ENCODE measurements at regions not wholly inside any gene's neighbourhood (a gene's known extent, or its start where the extent isn't known, plus 50 kb on each side); places are given as distances from the start of the nearest gene placed in this dataset.

- H2AFZ ChIP-seq (ENCODE audit: insufficient read depth, low read length, poor library complexity) = no peak overlapping the region
- no peak overlapping the region for H2BK5ac ChIP-seq (ENCODE audit: low read depth, low read length, poor library complexity)
- no peaks in the 10 kb centered on the region for H3K9me3 ChIP-seq (ENCODE audit: insufficient read depth, low read depth, low read length)
- WGBS (ENCODE audit: extremely low coverage, insufficient coverage, insufficient read length) = no CpG with 5 or more reads among the region's 6 CpGs
- no peak for DNase-seq
- no peaks in the 10 kb centered on the region for H3K36me3 ChIP-seq (ENCODE audit: control insufficient read depth in 1 of 2, insufficient read depth in 2 of 2, low read length in 2 of 2)
- H3K27me3 ChIP-seq (ENCODE audit: insufficient read depth, low read length) = no peaks in the 10 kb centered on the region
- H2BK12ac ChIP-seq (ENCODE audit: low read length) = no peak overlapping the region
- H3K4me1 ChIP-seq (ENCODE audit: control insufficient read depth in 1 of 2, insufficient read depth in 2 of 2, low read length in 2 of 2) = no peaks in the 10 kb centered on the region
- H3K4ac ChIP-seq (ENCODE audit: low read depth, low read length) = no peak overlapping the region
- no peak overlapping the region for H3K27ac ChIP-seq (ENCODE audit: low read depth, low read length)
- H3K9ac ChIP-seq (ENCODE audit: low read length) = no peak overlapping the region
- H3K14ac ChIP-seq (ENCODE audit: low read length) = no peak overlapping the region
- no peak overlapping the region for H2AK5ac ChIP-seq (ENCODE audit: low read length)
- no peak overlapping the region for H2BK120ac ChIP-seq (ENCODE audit: insufficient read depth, low read length, poor library complexity)
- no peak overlapping the region for H4K91ac ChIP-seq (ENCODE audit: low read depth, low read length)
- no peak overlapping the region for H3K4me2 ChIP-seq (ENCODE audit: low read length)
- H4K8ac ChIP-seq (ENCODE audit: low read depth, low read length) = no peak overlapping the region
- no peak overlapping the region for H3K23ac ChIP-seq (ENCODE audit: low read length)
- no peaks in the 10 kb centered on the region for H3K79me2 ChIP-seq (ENCODE audit: control insufficient read depth, insufficient read depth, low read length, poor library complexity)
- no peak overlapping the region for H3K4me3 ChIP-seq (ENCODE audit: low read depth, low read length)
- H4K12ac ChIP-seq (ENCODE audit: low read depth, low read length) = no peak overlapping the region
- no peaks in the 10 kb centered on the region for H3K79me1 ChIP-seq (ENCODE audit: low read length)
- H3K18ac ChIP-seq (ENCODE audit: low read length) = no peak overlapping the region
Measured at GRCh38 chr16:74215249-74215648, 81.4 kb upstream of the PSMD7 start.

GRCh38 chr16:74213372-74213771 lies 83.2 kb upstream of the PSMD7 start:
- Histone ChIP-seq H3K4ac (ENCODE audit: low read depth, low read length) (no peak overlapping the region), H3K4me1 (ENCODE audit: control insufficient read depth in 1 of 2, insufficient read depth in 2 of 2, low read length in 2 of 2) (no peaks in the 10 kb centered on the region), H4K8ac (ENCODE audit: low read depth, low read length) (no peak overlapping the region), H3K4me2 (ENCODE audit: low read length) (no peak overlapping the region), H4K12ac (ENCODE audit: low read depth, low read length) (no peak overlapping the region), H3K9me3 (ENCODE audit: insufficient read depth, low read depth, low read length) (no peaks in the 10 kb centered on the region), H3K14ac (ENCODE audit: low read length) (no peak overlapping the region), H3K9ac (ENCODE audit: low read length) (no peak overlapping the region), H3K36me3 (ENCODE audit: control insufficient read depth in 1 of 2, insufficient read depth in 2 of 2, low read length in 2 of 2) (no peaks in the 10 kb centered on the region), H2BK12ac (ENCODE audit: low read length) (no peak overlapping the region), H2BK5ac (ENCODE audit: low read depth, low read length, poor library complexity) (no peak overlapping the region), H3K4me3 (ENCODE audit: low read depth, low read length) (no peak overlapping the region), H3K18ac (ENCODE audit: low read length) (no peak overlapping the region), H3K27ac (ENCODE audit: low read depth, low read length) (no peak overlapping the region), H3K27me3 (ENCODE audit: insufficient read depth, low read length) (no peaks in the 10 kb centered on the region), H4K91ac (ENCODE audit: low read depth, low read length) (no peak overlapping the region), H2BK120ac (ENCODE audit: insufficient read depth, low read length, poor library complexity) (no peak overlapping the region), H2AFZ (ENCODE audit: insufficient read depth, low read length, poor library complexity) (no peak overlapping the region), H3K79me2 (ENCODE audit: control insufficient read depth, insufficient read depth, low read length, poor library complexity) (no peaks in the 10 kb centered on the region), H3K79me1 (ENCODE audit: low read length) (no peaks in the 10 kb centered on the region), H3K23ac (ENCODE audit: low read length) (no peak overlapping the region), H2AK5ac (ENCODE audit: low read length) (no peak overlapping the region)
- DNase-seq = no peak
- WGBS (ENCODE audit: extremely low coverage, insufficient coverage, insufficient read length) = no CpG with 5 or more reads among the region's 3 CpGs

- no peak overlapping the region for H3K14ac ChIP-seq (ENCODE audit: low read length)
- no peaks in the 10 kb centered on the region for H3K27me3 ChIP-seq (ENCODE audit: insufficient read depth, low read length)
- H2BK120ac ChIP-seq (ENCODE audit: insufficient read depth, low read length, poor library complexity) = no peak overlapping the region
- no peaks in the 10 kb centered on the region for H3K36me3 ChIP-seq (ENCODE audit: control insufficient read depth in 1 of 2, insufficient read depth in 2 of 2, low read length in 2 of 2)
- H4K8ac ChIP-seq (ENCODE audit: low read depth, low read length) = no peak overlapping the region
- no peaks in the 10 kb centered on the region for H3K79me1 ChIP-seq (ENCODE audit: low read length)
- H4K91ac ChIP-seq (ENCODE audit: low read depth, low read length) = no peak overlapping the region
- no peak overlapping the region for H3K23ac ChIP-seq (ENCODE audit: low read length)
- H3K9ac ChIP-seq (ENCODE audit: low read length) = no peak overlapping the region
- no peak overlapping the region for H2AFZ ChIP-seq (ENCODE audit: insufficient read depth, low read length, poor library complexity)
- H4K12ac ChIP-seq (ENCODE audit: low read depth, low read length) = no peak overlapping the region
- no peaks in the 10 kb centered on the region for H3K4me1 ChIP-seq (ENCODE audit: control insufficient read depth in 1 of 2, insufficient read depth in 2 of 2, low read length in 2 of 2)
- H3K18ac ChIP-seq (ENCODE audit: low read length) = no peak overlapping the region
- H3K79me2 ChIP-seq (ENCODE audit: control insufficient read depth, insufficient read depth, low read length, poor library complexity) = no peaks in the 10 kb centered on the region
- no peak overlapping the region for H2AK5ac ChIP-seq (ENCODE audit: low read length)
- H3K4me3 ChIP-seq (ENCODE audit: low read depth, low read length) = no peak overlapping the region
- no peaks in the 10 kb centered on the region for H3K9me3 ChIP-seq (ENCODE audit: insufficient read depth, low read depth, low read length)
- no CpG with 5 or more reads among the region's 1 CpG for WGBS (ENCODE audit: extremely low coverage, insufficient coverage, insufficient read length)
- H3K4ac ChIP-seq (ENCODE audit: low read depth, low read length) = no peak overlapping the region
- H3K27ac ChIP-seq (ENCODE audit: low read depth, low read length) = no peak overlapping the region
- H3K4me2 ChIP-seq (ENCODE audit: low read length) = no peak overlapping the region
- no peak for DNase-seq
- no peak overlapping the region for H2BK5ac ChIP-seq (ENCODE audit: low read depth, low read length, poor library complexity)
- no peak overlapping the region for H2BK12ac ChIP-seq (ENCODE audit: low read length)
Measured at GRCh38 chr16:74210245-74210644, 86.4 kb upstream of the PSMD7 start.

GRCh38 chr16:74202009-74202408 lies 94.6 kb upstream of the PSMD7 start:
- Histone ChIP-seq H3K27me3 (ENCODE audit: insufficient read depth, low read length) (no peaks in the 10 kb centered on the region), H3K36me3 (ENCODE audit: control insufficient read depth in 1 of 2, insufficient read depth in 2 of 2, low read length in 2 of 2) (no peaks in the 10 kb centered on the region), H2AK5ac (ENCODE audit: low read length) (no peak overlapping the region), H4K8ac (ENCODE audit: low read depth, low read length) (no peak overlapping the region), H4K91ac (ENCODE audit: low read depth, low read length) (no peak overlapping the region), H2BK5ac (ENCODE audit: low read depth, low read length, poor library complexity) (no peak overlapping the region), H3K79me2 (ENCODE audit: control insufficient read depth, insufficient read depth, low read length, poor library complexity) (no peaks in the 10 kb centered on the region), H2BK12ac (ENCODE audit: low read length) (no peak overlapping the region), H3K4me2 (ENCODE audit: low read length) (no peak overlapping the region), H3K4ac (ENCODE audit: low read depth, low read length) (no peak overlapping the region), H3K4me1 (ENCODE audit: control insufficient read depth in 1 of 2, insufficient read depth in 2 of 2, low read length in 2 of 2) (no peaks in the 10 kb centered on the region), H3K23ac (ENCODE audit: low read length) (no peak overlapping the region), H3K79me1 (ENCODE audit: low read length) (no peaks in the 10 kb centered on the region), H3K9me3 (ENCODE audit: insufficient read depth, low read depth, low read length) (no peaks in the 10 kb centered on the region), H3K18ac (ENCODE audit: low read length) (no peak overlapping the region), H3K14ac (ENCODE audit: low read length) (no peak overlapping the region), H3K9ac (ENCODE audit: low read length) (no peak overlapping the region), H3K27ac (ENCODE audit: low read depth, low read length) (no peak overlapping the region), H3K4me3 (ENCODE audit: low read depth, low read length) (no peak overlapping the region), H4K12ac (ENCODE audit: low read depth, low read length) (no peak overlapping the region), H2AFZ (ENCODE audit: insufficient read depth, low read length, poor library complexity) (no peak overlapping the region), H2BK120ac (ENCODE audit: insufficient read depth, low read length, poor library complexity) (no peak overlapping the region)
- no CpG with 5 or more reads among the region's 5 CpGs for WGBS (ENCODE audit: extremely low coverage, insufficient coverage, insufficient read length)
- no peak for DNase-seq
